ENCODE measurements at regions not wholly inside any gene's neighbourhood (a gene's known extent, or its start where the extent isn't known, plus 50 kb on each side); places are given as distances from the start of the nearest gene placed in this dataset.

DNA sequence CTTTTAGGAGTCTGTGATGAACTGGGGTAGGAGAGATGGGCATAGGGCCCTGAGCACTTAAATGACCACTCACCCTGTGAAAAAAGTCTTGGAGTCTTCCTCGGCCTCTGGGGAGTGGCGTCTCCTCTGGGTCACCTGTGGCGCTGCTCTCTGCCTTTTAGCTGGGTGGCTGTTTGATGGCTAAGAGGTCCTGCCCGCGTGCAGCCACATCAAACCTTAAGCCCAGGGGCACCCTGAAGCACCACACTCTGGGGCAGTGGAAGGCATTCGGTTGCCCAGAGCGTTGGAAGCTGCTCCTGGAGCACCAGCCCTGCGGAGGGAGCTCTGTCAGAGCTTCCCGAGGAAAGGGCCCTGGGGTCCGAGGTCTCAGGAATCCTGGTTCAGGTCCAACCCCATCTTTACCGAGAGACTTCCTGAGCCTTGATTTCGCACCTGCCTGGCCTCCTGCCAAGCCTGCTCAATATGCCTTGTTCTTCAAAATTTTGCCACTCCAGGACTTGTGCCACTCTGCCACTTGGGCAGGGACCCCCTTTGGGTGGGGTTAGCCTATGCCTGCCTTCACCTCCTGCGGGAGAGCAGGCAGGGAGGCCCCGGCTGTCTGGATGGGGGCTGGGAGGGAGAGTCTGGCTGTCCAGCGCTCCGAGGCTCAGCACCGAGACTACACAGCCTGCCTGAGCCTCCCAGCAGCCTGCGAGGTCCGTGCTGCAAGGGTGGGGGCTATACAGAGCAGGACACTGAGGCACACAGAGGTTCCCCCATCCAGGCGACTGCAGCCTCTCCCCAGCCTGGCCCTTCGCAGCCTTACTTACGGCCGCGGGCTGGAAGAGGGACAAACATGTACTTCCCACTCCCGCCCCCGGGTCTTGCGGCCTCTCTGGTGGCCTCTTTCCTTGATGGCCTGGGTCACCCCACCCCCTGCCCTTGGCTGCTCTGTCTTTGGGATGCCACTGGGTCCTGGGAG, 63.4 kb upstream of the RNU6ATAC start:
- no peaks in the 10 kb centered on the region for H3K36me3 ChIP-seq (ENCODE audit: insufficient read depth, low read length)
- no peaks in the 10 kb centered on the region for H3K79me2 ChIP-seq (ENCODE audit: control insufficient read depth, insufficient read depth, low read length, unreplicated experiment)
- H2AFZ ChIP-seq (ENCODE audit: low read length, unreplicated experiment): no peak overlapping the region
- no peak overlapping the region for H3K4me3 ChIP-seq (ENCODE audit: low read depth, low read length)
- no peak overlapping the region for H3K27ac ChIP-seq (ENCODE audit: low read depth, low read length)
- peaks cover 8% of the 10 kb centered on the region for H3K4me1 ChIP-seq (ENCODE audit: control insufficient read depth, insufficient read depth, low read length, unreplicated experiment)
- no peaks in the 10 kb centered on the region; the same call in 1 of the 2 replicates for H3K27me3 ChIP-seq (ENCODE audit: insufficient read depth, low read length)

DNA sequence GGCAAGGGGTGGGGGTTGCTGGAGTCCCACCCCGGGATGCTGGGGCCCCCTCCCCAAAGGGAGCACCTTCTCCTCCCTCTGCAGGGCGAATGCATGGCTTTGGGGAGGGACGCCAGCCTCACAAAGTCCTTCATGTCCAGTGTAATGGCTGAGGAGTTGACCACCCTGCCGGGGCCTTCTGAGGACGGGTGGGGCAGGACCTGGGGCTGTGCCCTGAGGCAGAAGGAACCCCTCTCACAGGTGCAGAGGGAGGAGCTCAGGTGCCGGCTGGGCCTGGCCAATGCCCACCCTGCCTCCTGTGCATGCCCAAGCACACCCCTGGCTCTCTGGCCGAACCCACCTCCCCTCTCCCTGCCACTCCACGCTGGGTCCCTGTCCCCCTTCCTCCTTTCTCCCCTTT, 64.3 kb upstream of the RNU6ATAC start:
- Histone ChIP-seq H3K4me3 (ENCODE audit: low read depth, low read length) (no peak overlapping the region), H2AFZ (ENCODE audit: low read length, unreplicated experiment) (no peak overlapping the region), H3K4me1 (ENCODE audit: control insufficient read depth, insufficient read depth, low read length, unreplicated experiment) (peaks cover 8% of the 10 kb centered on the region), H3K79me2 (ENCODE audit: control insufficient read depth, insufficient read depth, low read length, unreplicated experiment) (no peaks in the 10 kb centered on the region), H3K27ac (ENCODE audit: low read depth, low read length) (no peak overlapping the region), H3K36me3 (ENCODE audit: insufficient read depth, low read length) (no peaks in the 10 kb centered on the region), H3K27me3 (ENCODE audit: insufficient read depth, low read length) (no peaks in the 10 kb centered on the region; the same call in 1 of the 2 replicates)

DNA sequence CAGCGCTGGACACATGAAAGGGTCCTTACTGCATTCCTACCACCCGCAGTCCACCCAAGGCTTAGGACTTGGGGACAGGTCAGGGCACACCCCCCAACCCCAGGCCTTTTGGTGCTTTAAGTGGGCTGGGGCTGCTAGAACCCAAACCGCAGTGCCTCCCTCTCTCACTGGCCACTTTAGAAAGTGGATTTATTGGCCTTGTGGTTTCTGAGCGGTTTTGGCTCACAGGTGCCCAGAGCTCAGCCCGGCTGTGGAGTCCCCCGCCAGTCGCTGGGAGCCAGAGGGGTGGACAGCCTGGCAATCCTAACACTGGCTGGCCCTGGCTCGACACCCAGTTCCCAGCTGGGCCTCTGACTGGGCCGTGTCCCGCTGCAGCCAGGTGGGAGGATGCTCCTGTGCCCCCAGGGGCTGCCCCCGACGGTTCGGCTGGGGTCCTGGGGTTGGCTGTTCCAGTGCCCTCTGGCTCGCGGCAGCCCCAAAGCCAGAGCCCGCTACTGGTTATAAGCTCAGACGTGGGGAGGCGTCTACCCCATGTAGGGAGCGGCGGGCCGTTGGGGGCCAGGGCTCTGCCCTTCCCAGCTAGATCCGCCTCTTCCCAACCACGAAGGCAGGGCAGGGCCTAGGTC, 65.2 kb upstream of the RNU6ATAC start:
- Histone ChIP-seq H3K4me1 (ENCODE audit: control insufficient read depth, insufficient read depth, low read length, unreplicated experiment) (peaks cover 8% of the 10 kb centered on the region), H3K79me2 (ENCODE audit: control insufficient read depth, insufficient read depth, low read length, unreplicated experiment) (no peaks in the 10 kb centered on the region), H3K27me3 (ENCODE audit: insufficient read depth, low read length) (no peaks in the 10 kb centered on the region), H3K4me3 (ENCODE audit: low read depth, low read length) (no peak overlapping the region), H2AFZ (ENCODE audit: low read length, unreplicated experiment) (no peak overlapping the region), H3K36me3 (ENCODE audit: insufficient read depth, low read length) (no peaks in the 10 kb centered on the region), H3K27ac (ENCODE audit: low read depth, low read length) (no peak overlapping the region)

GRCh38 chr9:134230092-134230941, 66.0 kb upstream of the RNU6ATAC start:
- peaks cover 8% of the 10 kb centered on the region for H3K4me1 ChIP-seq (ENCODE audit: control insufficient read depth, insufficient read depth, low read length, unreplicated experiment)
- no peaks in the 10 kb centered on the region for H3K36me3 ChIP-seq (ENCODE audit: insufficient read depth, low read length)
- no peaks in the 10 kb centered on the region for H3K27me3 ChIP-seq (ENCODE audit: insufficient read depth, low read length)
- no peaks in the 10 kb centered on the region for H3K79me2 ChIP-seq (ENCODE audit: control insufficient read depth, insufficient read depth, low read length, unreplicated experiment)
- no peak overlapping the region for H2AFZ ChIP-seq (ENCODE audit: low read length, unreplicated experiment)
- H3K4me3 ChIP-seq (ENCODE audit: low read depth, low read length): no peak overlapping the region
- no peak overlapping the region for H3K27ac ChIP-seq (ENCODE audit: low read depth, low read length)

DNA sequence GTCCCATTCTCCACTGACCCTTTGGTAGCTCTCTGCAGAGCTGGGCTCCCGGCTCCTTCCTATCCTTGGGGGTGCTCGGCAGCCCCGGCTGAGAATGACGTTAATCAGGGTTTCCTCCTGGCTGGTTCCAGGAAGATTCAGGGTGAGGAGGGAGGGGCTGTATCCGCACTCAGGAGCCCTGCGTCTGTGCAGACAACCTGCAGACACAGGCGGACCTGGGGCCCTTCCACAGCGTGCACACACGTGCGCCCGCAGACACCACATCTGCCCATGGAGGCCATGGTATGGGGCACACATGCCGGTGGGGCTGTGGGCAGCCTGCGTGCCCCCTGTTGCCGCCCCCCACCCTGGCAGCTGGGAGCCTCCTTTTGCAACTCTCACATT, 66.6 kb upstream of the RNU6ATAC start:
- Histone ChIP-seq H3K27ac (ENCODE audit: low read depth, low read length) (no peak overlapping the region), H3K4me1 (ENCODE audit: control insufficient read depth, insufficient read depth, low read length, unreplicated experiment) (peaks cover 10% of the 10 kb centered on the region), H2AFZ (ENCODE audit: low read length, unreplicated experiment) (no peak overlapping the region), H3K79me2 (ENCODE audit: control insufficient read depth, insufficient read depth, low read length, unreplicated experiment) (no peaks in the 10 kb centered on the region), H3K27me3 (ENCODE audit: insufficient read depth, low read length) (no peaks in the 10 kb centered on the region), H3K36me3 (ENCODE audit: insufficient read depth, low read length) (no peaks in the 10 kb centered on the region), H3K4me3 (ENCODE audit: low read depth, low read length) (no peak overlapping the region)

GRCh38 chr9:134231330-134231745, 67.0 kb upstream of the RNU6ATAC start:
- H3K4me1 ChIP-seq (ENCODE audit: control insufficient read depth, insufficient read depth, low read length, unreplicated experiment): peaks cover 13% of the 10 kb centered on the region
- H3K27ac ChIP-seq (ENCODE audit: low read depth, low read length): no peak overlapping the region
- H2AFZ ChIP-seq (ENCODE audit: low read length, unreplicated experiment): no peak overlapping the region
- no peaks in the 10 kb centered on the region for H3K79me2 ChIP-seq (ENCODE audit: control insufficient read depth, insufficient read depth, low read length, unreplicated experiment)
- H3K4me3 ChIP-seq (ENCODE audit: low read depth, low read length): no peak overlapping the region
- no peaks in the 10 kb centered on the region for H3K27me3 ChIP-seq (ENCODE audit: insufficient read depth, low read length)
- H3K36me3 ChIP-seq (ENCODE audit: insufficient read depth, low read length): no peaks in the 10 kb centered on the region

- no peaks in the 10 kb centered on the region for H3K79me2 ChIP-seq (ENCODE audit: control insufficient read depth, insufficient read depth, low read length, unreplicated experiment)
- no peak overlapping the region for H2AFZ ChIP-seq (ENCODE audit: low read length, unreplicated experiment)
- no peaks in the 10 kb centered on the region for H3K36me3 ChIP-seq (ENCODE audit: insufficient read depth, low read length)
- peaks cover 13% of the 10 kb centered on the region for H3K4me1 ChIP-seq (ENCODE audit: control insufficient read depth, insufficient read depth, low read length, unreplicated experiment)
- H3K27me3 ChIP-seq (ENCODE audit: insufficient read depth, low read length): no peaks in the 10 kb centered on the region
- H3K4me3 ChIP-seq (ENCODE audit: low read depth, low read length): no peak overlapping the region
- H3K27ac ChIP-seq (ENCODE audit: low read depth, low read length): no peak overlapping the region
Observed at GRCh38 chr9:134231767-134232166, 67.4 kb upstream of the RNU6ATAC start.

DNA sequence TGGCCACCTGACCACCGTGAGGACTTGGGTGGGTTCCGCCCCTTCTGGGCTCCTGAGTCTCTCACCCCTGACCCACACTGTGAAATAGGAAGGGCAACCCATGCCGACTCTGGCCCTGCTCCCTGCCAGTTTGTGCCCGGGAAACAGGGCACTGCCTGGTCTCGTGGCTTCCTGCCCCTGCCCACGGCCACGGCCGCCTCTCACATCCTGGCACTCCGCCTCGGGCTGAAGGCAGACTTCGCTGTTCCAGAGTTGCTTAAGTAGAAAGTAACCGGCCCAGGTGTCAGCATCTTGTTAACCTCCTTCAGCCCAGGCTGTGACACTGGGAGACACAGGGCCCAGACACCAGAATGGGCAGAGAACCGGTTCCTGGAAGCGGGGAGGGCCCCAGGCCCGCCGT, 68.7 kb upstream of the RNU6ATAC start:
- H3K27me3 ChIP-seq (ENCODE audit: insufficient read depth, low read length): no peaks in the 10 kb centered on the region
- peaks cover 14% of the 10 kb centered on the region for H3K4me1 ChIP-seq (ENCODE audit: control insufficient read depth, insufficient read depth, low read length, unreplicated experiment)
- no peak overlapping the region for H3K27ac ChIP-seq (ENCODE audit: low read depth, low read length)
- no peak overlapping the region for H2AFZ ChIP-seq (ENCODE audit: low read length, unreplicated experiment)
- H3K36me3 ChIP-seq (ENCODE audit: insufficient read depth, low read length): no peaks in the 10 kb centered on the region
- H3K4me3 ChIP-seq (ENCODE audit: low read depth, low read length): no peak overlapping the region
- no peaks in the 10 kb centered on the region for H3K79me2 ChIP-seq (ENCODE audit: control insufficient read depth, insufficient read depth, low read length, unreplicated experiment)

GRCh38 chr9:134234001-134234660, 69.8 kb upstream of the RNU6ATAC start:
- Histone ChIP-seq H3K36me3 (ENCODE audit: insufficient read depth, low read length) (no peaks in the 10 kb centered on the region), H3K79me2 (ENCODE audit: control insufficient read depth, insufficient read depth, low read length, unreplicated experiment) (no peaks in the 10 kb centered on the region), H3K4me1 (ENCODE audit: control insufficient read depth, insufficient read depth, low read length, unreplicated experiment) (peaks cover 14% of the 10 kb centered on the region), H3K27me3 (ENCODE audit: insufficient read depth, low read length) (no peaks in the 10 kb centered on the region), H3K4me3 (ENCODE audit: low read depth, low read length) (no peak overlapping the region), H2AFZ (ENCODE audit: low read length, unreplicated experiment) (no peak overlapping the region), H3K27ac (ENCODE audit: low read depth, low read length) (no peak overlapping the region)
